ENCODE measurements at regions not wholly inside any gene's neighbourhood (a gene's known extent, or its start where the extent isn't known, plus 50 kb on each side); places are given as distances from the start of the nearest gene placed in this dataset.

GRCh38 chr9:33708441-33708840 lies 86.9 kb upstream of the PRSS3 start:
- peaks cover 2% of the 10 kb centered on the region; the same call in 1 of the 2 replicates for H3K27me3 Mint-ChIP-seq (ENCODE audit: low read depth)
- Histone ChIP-seq H3K56ac (ENCODE audit: insufficient read length, low read depth, low read length) (no peak overlapping the region), H3K23me2 (ENCODE audit: insufficient read length, low read depth, low read length, poor library complexity, severe bottlenecking) (no peaks in the 10 kb centered on the region), H3K4me2 (ENCODE audit: insufficient read depth, insufficient read length, low read length) (no peak overlapping the region), H3K23ac (ENCODE audit: insufficient read length, low read depth, low read length) (no peak overlapping the region), H3K79me2 (ENCODE audit: insufficient read depth, low read length) (no peaks in the 10 kb centered on the region), H4K20me1 (ENCODE audit: control insufficient read depth, insufficient read depth, insufficient read length) (no peaks in the 10 kb centered on the region), H3K4ac (ENCODE audit: low read depth, low read length) (no peak overlapping the region), H3K9ac (ENCODE audit: extremely low read depth, insufficient read length, low read length) (no peak overlapping the region), H3T11ph (ENCODE audit: low read length) (no peak overlapping the region), H2AFZ (ENCODE audit: low read length) (no peak overlapping the region), H2BK20ac (ENCODE audit: low read depth, low read length, poor library complexity, severe bottlenecking) (no peak overlapping the region), H4K8ac (replicated peaks; ENCODE audit: insufficient read length, low read depth, low read length) (no peak overlapping the region), H3K79me1 (ENCODE audit: insufficient read depth, low read depth, low read length, poor library complexity, severe bottlenecking) (no peaks in the 10 kb centered on the region), H3K4me1 (ENCODE audit: insufficient read depth, low read length) (peaks cover 2% of the 10 kb centered on the region; the same call in 1 of the 2 replicates), H2BK12ac (ENCODE audit: insufficient read length, low read depth, low read length) (no peak overlapping the region), H4K91ac (ENCODE audit: insufficient read length, low read depth, low read length) (no peak overlapping the region), H2AK5ac (ENCODE audit: insufficient read length, low read length) (no peak overlapping the region), H3K27ac (ENCODE audit: insufficient read length, low read depth, low read length) (no peak overlapping the region), H3K9me3 (ENCODE audit: control insufficient read depth, low read depth, low read length) (no peaks in the 10 kb centered on the region), H3K14ac (ENCODE audit: insufficient read depth, low read length) (no peak overlapping the region), H4K5ac (ENCODE audit: insufficient read length, low read depth, low read length) (no peak overlapping the region), H3K18ac (ENCODE audit: insufficient read length, low read depth, low read length) (no peak overlapping the region), H2BK5ac (ENCODE audit: insufficient read length, low read length) (no peak overlapping the region), H3K27me3 (ENCODE audit: insufficient read depth, low read length) (no peaks in the 10 kb centered on the region), H2BK15ac (ENCODE audit: low read depth, low read length) (no peak overlapping the region), H2BK120ac (ENCODE audit: low read depth, low read length, poor library complexity, severe bottlenecking) (no peak overlapping the region)
- peaks cover 3 to 13% (median 5%) of the 10 kb centered on the region in 3 experiments for H3K36me3 Mint-ChIP-seq (ENCODE audit: insufficient read depth in 1 of 3, low read depth in 3 of 3)
- TF ChIP-seq CTCF (conservative IDR thresholded peaks at IDR 0.05): no peak
- no peak for DNase-seq
- peaks cover 26 to 28% of the 10 kb centered on the region in 2 experiments for H3K4me1 Mint-ChIP-seq
- H3K4me3 Mint-ChIP-seq: peak overlapping the region in 1 of 2 experiments; percentile 18; a peak in 1 of 5 replicates
- H3K27ac Mint-ChIP-seq: no peak overlapping the region
- peaks cover 8 to 14% of the 10 kb centered on the region in 2 experiments for H3K9me3 Mint-ChIP-seq
- WGBS (ENCODE audit: extremely low coverage, insufficient read length, low lambda C conversion rate): no CpG with 5 or more reads among the region's 2 CpGs
